ENCODE measurements at regions not wholly inside any gene's neighbourhood (a gene's known extent, or its start where the extent isn't known, plus 50 kb on each side); places are given as distances from the start of the nearest gene placed in this dataset.

DNA sequence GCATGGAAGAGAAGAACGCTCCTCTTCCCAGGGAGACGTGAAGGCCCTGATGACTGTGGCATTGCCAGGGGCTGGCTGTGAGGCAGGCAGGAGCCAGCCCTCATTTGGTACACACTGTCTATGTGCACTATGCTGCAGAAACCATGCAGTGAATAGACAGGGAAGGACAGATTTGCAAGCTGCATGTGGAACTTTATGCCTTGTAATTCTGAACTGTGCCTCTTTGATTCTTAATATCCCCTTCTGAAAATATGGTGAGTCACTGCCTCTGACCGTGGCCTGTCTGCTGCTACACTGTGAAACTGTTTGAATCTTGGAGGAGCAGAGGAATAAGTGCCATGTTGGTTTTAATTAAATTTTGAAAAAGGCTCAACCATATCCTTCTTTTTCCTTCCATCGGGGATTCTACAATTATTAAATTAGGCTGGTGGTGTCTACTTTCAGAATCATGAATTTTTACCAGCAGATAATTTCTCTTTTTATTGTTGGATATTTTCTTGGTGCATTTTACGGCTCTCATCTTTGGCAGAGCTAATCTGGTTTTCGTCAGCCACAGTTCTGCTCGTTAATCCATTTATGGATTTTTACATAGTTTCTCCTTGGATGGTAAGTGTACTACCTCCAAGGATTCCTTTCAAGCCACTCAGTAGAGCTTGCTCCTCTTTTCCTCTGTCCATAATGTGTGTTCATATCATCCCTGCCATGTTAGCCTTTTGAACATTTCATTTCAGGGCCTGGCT lies 301.0 kb upstream of the SLC35B3 start:
- ChIA-PET CTCF (no interaction called here), POLR2A (no interaction called here)
- H3K36me3 Mint-ChIP-seq, result no peaks in the 10 kb centered on the region
- H3K27me3 ChIP-seq (replicated peaks in 1 of 2; ENCODE audit: control insufficient read depth in 2 of 2, extremely low read depth in 1 of 2, insufficient read depth in 2 of 2, low read length in 1 of 2), result no peaks in the 10 kb centered on the region
- no peaks in the 10 kb centered on the region for H3K36me3 ChIP-seq (ENCODE audit: control insufficient read depth in 2 of 2, extremely low read depth in 1 of 2, insufficient read depth in 1 of 2, low read length in 1 of 2)
- no peaks in the 10 kb centered on the region for H3K4me1 ChIP-seq (ENCODE audit: control insufficient read depth in 1 of 2, extremely low read depth in 1 of 2, insufficient read depth in 2 of 2, low read length in 2 of 2)
- H3K4me1 Mint-ChIP-seq, result peaks cover 0 to 5% (median 0%) of the 10 kb centered on the region in 3 donors
- H3K27ac ChIP-seq (ENCODE audit: low read length), result no peak overlapping the region
- H3K4me3 Mint-ChIP-seq, result no peak overlapping the region
- no peak for DNase-seq
- 80% methylated on average over 1 of the region's 7 CpGs for WGBS (ENCODE audit: insufficient coverage)
- no peaks in the 10 kb centered on the region for H3K9me3 ChIP-seq
- peaks cover 3 to 32% (median 23%) of the 10 kb centered on the region in 3 donors for H3K9me3 Mint-ChIP-seq
- H3K4me3 ChIP-seq (ENCODE audit: control insufficient read depth in 1 of 2, extremely low read depth in 1 of 2, low read length in 1 of 2), result no peak overlapping the region
- H3K27me3 Mint-ChIP-seq, result peaks cover 0 to 3% of the 10 kb centered on the region in 2 donors
- H3K27ac Mint-ChIP-seq, result no peak overlapping the region
- ATAC-seq (replicated peaks in 1 of 4), result no peak

- DNase-seq (no peak), ATAC-seq (replicated peaks in 1 of 4) (no peak)
- peaks cover 0 to 13% (median 9%) of the 10 kb centered on the region in 3 donors for H3K9me3 Mint-ChIP-seq
- H3K36me3 Mint-ChIP-seq, result no peaks in the 10 kb centered on the region
- H3K4me1 Mint-ChIP-seq, result peaks cover 0 to 5% (median 0%) of the 10 kb centered on the region in 3 donors
- ChIA-PET CTCF (no interaction called here), POLR2A (no interaction called here)
- Histone ChIP-seq H3K4me1 (ENCODE audit: control insufficient read depth in 1 of 2, extremely low read depth in 1 of 2, insufficient read depth in 2 of 2, low read length in 2 of 2) (no peaks in the 10 kb centered on the region), H3K36me3 (ENCODE audit: control insufficient read depth in 2 of 2, extremely low read depth in 1 of 2, insufficient read depth in 1 of 2, low read length in 1 of 2) (no peaks in the 10 kb centered on the region), H3K4me3 (ENCODE audit: control insufficient read depth in 1 of 2, extremely low read depth in 1 of 2, low read length in 1 of 2) (no peak overlapping the region), H3K27me3 (replicated peaks in 1 of 2; ENCODE audit: control insufficient read depth in 2 of 2, extremely low read depth in 1 of 2, insufficient read depth in 2 of 2, low read length in 1 of 2) (no peaks in the 10 kb centered on the region), H3K27ac (ENCODE audit: low read length) (no peak overlapping the region), H3K9me3 (no peaks in the 10 kb centered on the region)
- no peak overlapping the region for H3K4me3 Mint-ChIP-seq
- H3K27me3 Mint-ChIP-seq, result peaks cover 0 to 3% of the 10 kb centered on the region in 2 donors
- WGBS (ENCODE audit: insufficient coverage), result 90% methylated on average over 4 of the region's 5 CpGs
- H3K27ac Mint-ChIP-seq, result no peak overlapping the region
Measured at GRCh38 chr6:8733879-8734278, 298.5 kb upstream of the SLC35B3 start.

- no peak overlapping the region for H3K4me3 Mint-ChIP-seq
- ChIA-PET CTCF (no interaction called here), POLR2A (no interaction called here)
- Histone ChIP-seq H3K36me3 (ENCODE audit: control insufficient read depth in 2 of 2, extremely low read depth in 1 of 2, insufficient read depth in 1 of 2, low read length in 1 of 2) (no peaks in the 10 kb centered on the region), H3K27ac (ENCODE audit: low read length) (no peak overlapping the region), H3K9me3 (no peaks in the 10 kb centered on the region), H3K4me1 (ENCODE audit: control insufficient read depth in 1 of 2, extremely low read depth in 1 of 2, insufficient read depth in 2 of 2, low read length in 2 of 2) (no peaks in the 10 kb centered on the region), H3K27me3 (replicated peaks in 1 of 2; ENCODE audit: control insufficient read depth in 2 of 2, extremely low read depth in 1 of 2, insufficient read depth in 2 of 2, low read length in 1 of 2) (no peaks in the 10 kb centered on the region), H3K4me3 (ENCODE audit: control insufficient read depth in 1 of 2, extremely low read depth in 1 of 2, low read length in 1 of 2) (no peak overlapping the region)
- peaks cover 0 to 3% of the 10 kb centered on the region in 2 donors for H3K27me3 Mint-ChIP-seq
- DNase-seq (no peak), ATAC-seq (replicated peaks in 1 of 4) (no peak)
- no CpG with 5 or more reads among the region's 2 CpGs for WGBS (ENCODE audit: insufficient coverage)
- H3K9me3 Mint-ChIP-seq, result peaks cover 0 to 4% (median 4%) of the 10 kb centered on the region in 3 donors
- H3K4me1 Mint-ChIP-seq, result peaks cover 0 to under 1% (median 0%) of the 10 kb centered on the region in 3 donors
- no peaks in the 10 kb centered on the region for H3K36me3 Mint-ChIP-seq
- no peak overlapping the region for H3K27ac Mint-ChIP-seq
Measured at GRCh38 chr6:8731874-8732273, 296.5 kb upstream of the SLC35B3 start.

DNA sequence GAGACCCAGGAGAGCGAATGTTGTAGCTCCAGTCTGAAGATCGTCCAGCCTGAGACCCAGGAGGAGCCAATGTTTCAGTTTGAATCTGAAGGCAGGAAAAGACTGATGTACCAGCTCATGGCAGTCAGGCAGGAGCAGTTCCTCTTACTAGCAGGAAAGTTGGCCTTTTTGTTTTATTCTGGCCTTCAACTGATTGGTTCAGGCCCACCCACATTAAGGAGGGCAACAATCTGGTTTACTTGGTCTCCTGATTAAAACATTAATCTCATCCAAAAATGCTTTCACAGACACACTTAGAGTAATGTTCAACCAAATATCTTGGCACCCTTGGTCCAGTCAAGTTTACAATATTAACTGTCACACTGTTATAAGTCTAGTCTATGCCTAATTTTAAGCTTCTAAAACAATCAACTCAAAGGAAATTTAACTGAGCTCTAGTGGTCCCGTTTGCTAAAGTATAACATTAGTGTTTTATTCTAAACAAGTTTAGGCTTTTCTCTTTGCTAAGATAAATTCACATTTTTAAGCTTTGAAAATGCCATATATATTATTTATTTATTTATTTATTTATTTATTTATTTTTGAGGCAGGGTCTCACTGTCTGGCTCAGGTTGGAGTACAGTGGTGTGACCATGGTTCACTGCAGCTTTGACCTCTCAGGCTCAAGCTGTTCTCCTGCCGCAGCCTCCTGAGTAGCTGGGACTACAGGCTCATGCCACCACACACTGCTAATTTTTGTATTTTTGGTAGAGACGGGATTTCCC lies 275.5 kb upstream of the SLC35B3 start:
- no peak for DNase-seq
- no peak overlapping the region for H3K27ac Mint-ChIP-seq
- 84% methylated on average over 2 of the region's 5 CpGs for WGBS (ENCODE audit: insufficient coverage)
- Histone ChIP-seq H3K36me3 (ENCODE audit: control insufficient read depth in 2 of 2, extremely low read depth in 1 of 2, insufficient read depth in 1 of 2, low read length in 1 of 2) (no peaks in the 10 kb centered on the region), H3K4me3 (ENCODE audit: control insufficient read depth in 1 of 2, extremely low read depth in 1 of 2, low read length in 1 of 2) (no peak overlapping the region), H3K27ac (ENCODE audit: low read length) (no peak overlapping the region), H3K27me3 (replicated peaks in 1 of 2; ENCODE audit: control insufficient read depth in 2 of 2, extremely low read depth in 1 of 2, insufficient read depth in 2 of 2, low read length in 1 of 2) (no peaks in the 10 kb centered on the region), H3K9me3 (no peaks in the 10 kb centered on the region), H3K4me1 (ENCODE audit: control insufficient read depth in 1 of 2, extremely low read depth in 1 of 2, insufficient read depth in 2 of 2, low read length in 2 of 2) (no peaks in the 10 kb centered on the region)
- no peaks in the 10 kb centered on the region for H3K4me1 Mint-ChIP-seq
- H3K4me3 Mint-ChIP-seq, result no peak overlapping the region
- no peaks in the 10 kb centered on the region for H3K27me3 Mint-ChIP-seq
- no peaks in the 10 kb centered on the region for H3K36me3 Mint-ChIP-seq
- peaks cover 2 to 7% (median 5%) of the 10 kb centered on the region in 3 donors for H3K9me3 Mint-ChIP-seq
- no peak for ATAC-seq (replicated peaks in 1 of 4)
- POLR2A ChIA-PET, result interaction anchor here in 1 of 2 donors (0.6 kb wide), 1 partner anchor 1615 kb away, joined by 6 read pairs; no protein-coding TSS in a partner anchor
- CTCF ChIA-PET, result no interaction called here

- H3K4me3 ChIP-seq (ENCODE audit: control insufficient read depth in 1 of 2, extremely low read depth in 1 of 2, low read length in 1 of 2), result no peak overlapping the region
- CTCF ChIA-PET, result no interaction called here
- POLR2A ChIA-PET, result no interaction called here
- no peaks in the 10 kb centered on the region for H3K27me3 ChIP-seq (replicated peaks in 1 of 2; ENCODE audit: control insufficient read depth in 2 of 2, extremely low read depth in 1 of 2, insufficient read depth in 2 of 2, low read length in 1 of 2)
- H3K9me3 Mint-ChIP-seq, result peaks cover 2 to 5% (median 4%) of the 10 kb centered on the region in 3 donors
- no peaks in the 10 kb centered on the region for H3K36me3 Mint-ChIP-seq
- 28% methylated on average over 4 of the region's 7 CpGs for WGBS (ENCODE audit: insufficient coverage)
- H3K27ac Mint-ChIP-seq, result no peak overlapping the region
- ATAC-seq (replicated peaks in 1 of 4) (no peak), DNase-seq (no peak)
- H3K9me3 ChIP-seq, result no peaks in the 10 kb centered on the region
- no peaks in the 10 kb centered on the region for H3K36me3 ChIP-seq (ENCODE audit: control insufficient read depth in 2 of 2, extremely low read depth in 1 of 2, insufficient read depth in 1 of 2, low read length in 1 of 2)
- H3K27me3 Mint-ChIP-seq, result no peaks in the 10 kb centered on the region
- H3K4me3 Mint-ChIP-seq, result no peak overlapping the region
- H3K4me1 ChIP-seq (ENCODE audit: control insufficient read depth in 1 of 2, extremely low read depth in 1 of 2, insufficient read depth in 2 of 2, low read length in 2 of 2), result no peaks in the 10 kb centered on the region
- no peaks in the 10 kb centered on the region for H3K4me1 Mint-ChIP-seq
- no peak overlapping the region for H3K27ac ChIP-seq (ENCODE audit: low read length)
Measured at GRCh38 chr6:8707956-8708772, 272.8 kb upstream of the SLC35B3 start.

- ChIA-PET POLR2A (no interaction called here), CTCF (no interaction called here)
- ATAC-seq (replicated peaks in 1 of 4) (no peak), DNase-seq (no peak)
- Histone ChIP-seq H3K36me3 (ENCODE audit: control insufficient read depth in 2 of 2, extremely low read depth in 1 of 2, insufficient read depth in 1 of 2, low read length in 1 of 2) (no peaks in the 10 kb centered on the region), H3K27ac (ENCODE audit: low read length) (no peak overlapping the region), H3K9me3 (no peaks in the 10 kb centered on the region), H3K4me1 (ENCODE audit: control insufficient read depth in 1 of 2, extremely low read depth in 1 of 2, insufficient read depth in 2 of 2, low read length in 2 of 2) (no peaks in the 10 kb centered on the region), H3K27me3 (replicated peaks in 1 of 2; ENCODE audit: control insufficient read depth in 2 of 2, extremely low read depth in 1 of 2, insufficient read depth in 2 of 2, low read length in 1 of 2) (no peaks in the 10 kb centered on the region), H3K4me3 (ENCODE audit: control insufficient read depth in 1 of 2, extremely low read depth in 1 of 2, low read length in 1 of 2) (no peak overlapping the region)
- 81% methylated on average over 4 of the region's 4 CpGs for WGBS (ENCODE audit: insufficient coverage)
- Mint-ChIP-seq H3K36me3 (no peaks in the 10 kb centered on the region), H3K27ac (no peak overlapping the region), H3K4me3 (no peak overlapping the region), H3K9me3 (peaks cover 3 to 8% (median 6%) of the 10 kb centered on the region in 3 donors), H3K27me3 (no peaks in the 10 kb centered on the region), H3K4me1 (no peaks in the 10 kb centered on the region)
Measured at GRCh38 chr6:8707369-8707768, 272.0 kb upstream of the SLC35B3 start.
